ENCODE measurements at regions not wholly inside any gene's neighbourhood (a gene's known extent, or its start where the extent isn't known, plus 50 kb on each side); places are given as distances from the start of the nearest gene placed in this dataset.
"Not testable (repeated sequence)": the region's sequence is repeated elsewhere in the genome, so short reads cannot be mapped to it uniquely, and the experiment has no call there.

DNA sequence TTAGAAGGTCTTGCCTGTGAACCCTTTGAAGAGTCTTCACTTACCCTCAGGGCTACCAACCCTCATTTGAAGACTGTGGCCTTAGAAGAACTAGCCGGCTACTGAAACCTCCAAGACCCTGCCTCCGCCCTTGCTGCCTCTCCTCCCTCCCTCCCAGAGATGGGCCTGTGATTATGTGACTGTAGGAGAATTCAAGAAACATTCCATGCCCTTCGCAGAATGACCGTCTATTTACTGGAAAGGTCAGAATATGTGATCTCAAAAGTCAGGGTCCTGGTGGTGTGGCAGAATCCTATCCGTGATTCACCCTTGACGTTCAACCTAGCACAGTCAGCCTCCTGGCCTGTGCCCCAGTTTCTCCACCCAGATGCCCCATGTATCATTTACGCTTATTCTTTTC is 109.6 kb downstream of the CTNND1 start:
- Mint-ChIP-seq H3K36me3 (no peaks in the 10 kb centered on the region), H3K27ac (no peak overlapping the region), H3K9me3 (peaks cover 0 to 3% (median 0%) of the 10 kb centered on the region in 9 donors), H3K4me1 (peaks cover 8 to 18% (median 14%) of the 10 kb centered on the region in 4 donors), H3K27me3 (peaks cover 0 to 14% (median 2%) of the 10 kb centered on the region in 5 donors), H3K4me3 (no peak overlapping the region)
- DNase-seq (no peak), ATAC-seq (no peak)
- POLR2A ChIA-PET, result no interaction called here

DNA sequence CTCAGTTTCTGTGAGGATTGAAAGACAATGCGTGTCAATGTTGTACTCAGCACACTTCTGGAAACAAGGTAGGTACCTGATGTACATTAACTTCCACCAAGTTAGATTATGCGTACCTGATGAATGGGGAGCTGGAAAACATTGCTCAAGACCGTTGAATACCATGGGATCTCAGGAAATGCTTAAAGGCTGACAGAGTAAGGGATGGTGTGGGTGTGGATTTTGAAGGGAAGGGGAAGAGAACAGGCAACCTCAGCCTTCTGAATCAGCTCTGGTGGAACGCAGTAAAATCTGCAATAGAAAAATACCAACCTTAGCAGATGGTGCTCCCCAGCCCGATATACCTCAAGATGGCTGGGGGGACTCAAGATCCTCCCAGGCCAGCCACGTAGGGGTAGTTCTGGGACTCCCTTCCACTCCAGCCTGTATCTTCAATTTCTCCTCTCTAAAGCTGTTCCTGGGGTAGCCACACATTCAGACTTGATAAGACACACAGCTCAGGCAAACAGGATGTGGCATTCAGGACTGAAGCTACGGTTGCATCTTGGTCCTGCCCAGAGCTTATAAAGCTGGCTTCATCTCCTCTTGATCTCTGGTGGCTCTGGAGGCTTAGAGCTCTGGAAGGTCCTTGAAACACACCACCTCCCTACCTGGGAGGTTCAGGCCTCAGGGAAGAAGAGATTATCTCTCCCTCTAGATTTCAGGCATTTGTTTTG is 111.8 kb downstream of the CTNND1 start:
- peaks cover 0 to 14% (median 4%) of the 10 kb centered on the region in 5 donors for H3K27me3 Mint-ChIP-seq
- peak; percentile 53 to 67 for ATAC-seq
- POLR2A ChIA-PET, result no interaction called here
- H3K9me3 Mint-ChIP-seq, result no peaks in the 10 kb centered on the region
- peak overlapping the region in 6 of 10 donors; percentile 54 to 88 (median 74) for H3K27ac Mint-ChIP-seq
- no peak for DNase-seq
- H3K4me3 Mint-ChIP-seq, result peak overlapping the region in 2 of 10 donors; percentile 37
- H3K36me3 Mint-ChIP-seq, result no peaks in the 10 kb centered on the region
- H3K4me1 Mint-ChIP-seq, result peaks cover 8 to 18% (median 14%) of the 10 kb centered on the region in 4 donors

DNA sequence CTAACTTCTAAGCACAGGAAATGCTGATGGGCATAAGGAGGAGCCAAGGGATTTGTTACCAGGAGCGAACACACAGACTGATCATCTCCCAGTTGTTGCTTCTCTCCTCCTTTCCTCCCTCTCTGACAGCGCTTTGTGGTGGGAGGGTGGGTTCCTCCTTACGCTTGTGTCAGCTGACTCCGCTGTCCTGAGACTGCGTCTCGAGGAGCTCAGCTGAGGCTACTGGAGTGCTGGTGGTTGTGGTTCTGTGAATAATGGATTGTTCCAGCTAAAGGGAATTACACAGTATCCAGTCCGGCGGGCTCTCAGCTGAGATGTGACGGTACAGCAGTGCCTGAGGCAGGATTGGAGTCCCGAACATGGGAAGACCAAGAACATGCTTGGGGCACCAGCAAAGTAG is 113.4 kb downstream of the CTNND1 start:
- Mint-ChIP-seq H3K27me3 (peaks cover 0 to 15% (median 5%) of the 10 kb centered on the region in 5 donors), H3K27ac (no peak overlapping the region), H3K9me3 (no peaks in the 10 kb centered on the region), H3K4me1 (peaks cover 10 to 19% (median 14%) of the 10 kb centered on the region in 4 donors), H3K36me3 (no peaks in the 10 kb centered on the region), H3K4me3 (no peak overlapping the region)
- no peak for ATAC-seq
- no peak for DNase-seq
- POLR2A ChIA-PET, result interaction anchor here (0.6 kb wide), 1 partner anchor 120 kb away, joined by 4 read pairs; no protein-coding TSS in a partner anchor

DNA sequence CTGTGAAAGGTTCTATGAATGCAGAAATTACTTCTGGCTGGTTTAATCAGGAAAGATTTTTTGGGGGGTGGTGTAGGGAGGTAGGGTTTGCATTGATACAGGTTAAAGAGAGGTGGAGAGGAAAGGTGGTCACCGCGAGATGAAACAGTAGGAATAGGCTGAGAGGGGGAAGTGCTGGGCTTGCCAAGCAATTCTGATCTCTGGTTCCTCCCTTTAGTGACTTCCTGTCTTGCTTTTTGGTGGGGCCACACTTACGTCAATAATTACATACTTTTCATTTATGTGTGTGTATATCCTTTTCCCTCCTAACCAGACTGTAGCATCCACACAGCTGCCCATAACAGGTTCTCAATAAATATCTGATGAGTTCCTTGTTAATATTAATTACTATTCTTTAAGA is 120.0 kb downstream of the CTNND1 start:
- H3K4me1 Mint-ChIP-seq, result peaks cover 7 to 23% (median 18%) of the 10 kb centered on the region in 4 donors
- peaks cover 0 to 6% (median 3%) of the 10 kb centered on the region in 5 donors for H3K27me3 Mint-ChIP-seq
- DNase-seq (peak in 3 of 10 donors; percentile 6 to 32 (median 25)), ATAC-seq (peak; percentile 67 to 91)
- H3K36me3 Mint-ChIP-seq, result no peaks in the 10 kb centered on the region
- peak overlapping the region in 7 of 10 donors; percentile 4 to 43 (median 13) for H3K4me3 Mint-ChIP-seq
- POLR2A ChIA-PET, result no interaction called here
- H3K9me3 Mint-ChIP-seq, result no peaks in the 10 kb centered on the region
- H3K27ac Mint-ChIP-seq, result peak overlapping the region in 4 of 10 donors; percentile 7 to 78 (median 13)

DNA sequence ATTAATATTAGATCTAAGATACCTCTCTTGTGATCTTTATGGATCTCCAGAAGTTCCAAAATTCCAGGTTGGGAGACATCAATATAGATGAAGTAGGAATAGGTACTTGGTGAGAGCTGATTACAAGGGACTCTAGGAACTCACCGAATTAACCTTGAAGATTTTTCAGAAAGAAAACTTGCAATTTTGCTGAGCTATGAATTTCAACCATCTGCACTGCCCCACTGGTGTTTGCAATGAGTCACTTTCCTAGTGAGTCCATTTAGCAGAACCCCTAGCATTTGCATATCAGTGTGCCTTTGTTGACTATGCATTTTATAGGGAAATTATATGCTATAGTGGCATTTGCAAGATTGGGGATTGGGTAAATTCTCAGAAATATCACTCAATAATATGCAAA is 122.0 kb downstream of the CTNND1 start:
- DNase-seq, result no peak
- peaks cover 0 to 5% (median 2%) of the 10 kb centered on the region in 5 donors for H3K27me3 Mint-ChIP-seq
- POLR2A ChIA-PET, result no interaction called here
- ATAC-seq, result no peak
- H3K4me3 Mint-ChIP-seq, result no peak overlapping the region
- H3K4me1 Mint-ChIP-seq, result peaks cover 7 to 23% (median 18%) of the 10 kb centered on the region in 4 donors
- no peaks in the 10 kb centered on the region for H3K9me3 Mint-ChIP-seq
- no peak overlapping the region for H3K27ac Mint-ChIP-seq
- H3K36me3 Mint-ChIP-seq, result no peaks in the 10 kb centered on the region

DNA sequence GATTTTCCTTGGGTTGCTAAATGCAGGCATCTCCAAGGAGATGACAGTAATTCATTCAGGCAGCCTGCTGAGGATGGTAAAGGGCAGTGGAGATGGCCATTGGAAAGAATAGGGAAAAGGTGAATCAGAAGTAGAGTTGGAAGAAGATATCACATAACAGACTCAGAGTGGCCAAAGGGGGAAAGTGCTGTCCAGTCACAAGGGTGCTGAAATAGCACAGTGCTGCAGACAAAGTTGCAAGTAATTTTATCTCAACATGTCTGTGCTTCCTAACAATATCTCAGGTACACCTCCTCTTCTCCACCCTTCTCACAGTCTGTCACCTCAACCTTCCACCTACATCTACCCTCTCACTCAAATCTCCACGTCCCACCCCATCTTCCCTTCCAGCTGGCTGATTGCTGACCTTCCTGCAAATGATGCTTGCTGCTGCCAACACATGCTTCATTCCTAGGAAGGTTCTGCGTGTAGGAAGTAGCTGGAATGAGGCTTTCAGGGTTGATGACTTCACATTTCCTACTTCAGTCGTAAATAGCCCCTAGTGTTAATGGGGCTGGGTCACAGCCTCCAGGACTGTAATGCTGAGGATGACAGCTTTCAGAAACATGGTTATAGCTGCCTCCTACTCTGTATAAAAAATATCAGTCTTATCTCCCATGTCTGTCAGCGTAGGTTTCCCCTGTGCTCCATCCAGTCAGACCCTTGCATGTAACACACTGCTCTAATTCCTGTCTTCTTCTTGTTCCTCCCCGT is 123.9 kb downstream of the CTNND1 start:
- POLR2A ChIA-PET, result interaction anchor here (0.7 kb wide), 1 partner anchor 104 kb away, joined by 3 read pairs; no protein-coding TSS in a partner anchor

DNA sequence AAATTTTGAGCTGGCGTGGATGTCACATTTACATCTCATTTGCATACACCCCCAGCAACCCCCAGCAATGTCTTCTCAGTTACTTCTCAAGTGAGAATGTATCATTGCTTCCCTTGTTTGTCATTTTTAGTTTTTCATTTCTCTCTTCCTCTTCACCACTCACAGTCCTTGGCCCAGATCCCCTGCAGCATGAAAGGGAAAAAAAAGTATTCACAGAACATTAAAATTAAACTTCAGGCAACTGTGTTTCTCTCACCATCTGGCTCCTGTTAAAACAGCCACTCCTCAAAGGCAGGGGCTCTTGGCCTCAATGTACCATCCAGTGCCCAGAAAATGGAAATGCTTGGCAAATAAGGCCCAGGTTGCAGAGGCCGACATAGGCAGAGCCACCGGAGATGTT is 126.8 kb downstream of the CTNND1 start:
- Mint-ChIP-seq H3K27ac (no peak overlapping the region), H3K27me3 (peaks cover 0 to 3% (median 0%) of the 10 kb centered on the region in 5 donors), H3K4me3 (no peak overlapping the region), H3K4me1 (no peaks in the 10 kb centered on the region), H3K9me3 (no peaks in the 10 kb centered on the region), H3K36me3 (no peaks in the 10 kb centered on the region)
- no peak for DNase-seq
- POLR2A ChIA-PET, result no interaction called here
- ATAC-seq, result no peak

More for the DNA sequence above, 123.9 kb downstream of the CTNND1 start:
- H3K4me1 Mint-ChIP-seq, result peaks cover 5 to 19% (median 15%) of the 10 kb centered on the region in 4 donors
- no peak for ATAC-seq
- no peaks in the 10 kb centered on the region for H3K9me3 Mint-ChIP-seq
- peaks cover 0 to 2% (median 0%) of the 10 kb centered on the region in 5 donors for H3K27me3 Mint-ChIP-seq
- peak overlapping the region in 1 of 10 donors; percentile 85 for H3K27ac Mint-ChIP-seq
- no peaks in the 10 kb centered on the region for H3K36me3 Mint-ChIP-seq
- DNase-seq, result peak in 1 of 10 donors; percentile 13
- no peak overlapping the region for H3K4me3 Mint-ChIP-seq

DNA sequence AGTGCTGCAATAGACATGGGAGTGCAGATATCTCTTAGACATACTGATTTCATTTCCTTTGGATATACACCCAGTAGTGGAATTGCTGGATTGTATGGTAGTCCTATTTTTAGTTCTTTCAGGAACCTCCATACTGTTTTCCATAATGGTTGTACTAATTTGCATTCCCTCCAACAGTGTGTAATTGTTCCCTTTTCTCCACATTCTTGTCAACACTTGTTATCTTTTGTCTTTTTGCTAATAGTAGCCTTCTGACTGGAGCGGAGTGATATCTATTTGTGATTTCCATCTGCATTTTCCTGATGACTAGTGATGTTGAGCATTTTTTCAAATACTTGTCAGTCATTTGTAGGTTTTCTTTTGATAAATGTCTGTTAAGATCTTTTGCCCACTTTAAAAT is 128.9 kb downstream of the CTNND1 start:
- peaks cover 0 to 9% (median 4%) of the 10 kb centered on the region in 9 donors for H3K9me3 Mint-ChIP-seq
- no peaks in the 10 kb centered on the region for H3K36me3 Mint-ChIP-seq
- DNase-seq (no peak), ATAC-seq (no peak)
- POLR2A ChIA-PET, result no interaction called here
- H3K4me1 Mint-ChIP-seq, result no peaks in the 10 kb centered on the region
- H3K27me3 Mint-ChIP-seq, result peaks cover 0 to 9% (median 2%) of the 10 kb centered on the region in 5 donors
- no peak overlapping the region for H3K27ac Mint-ChIP-seq
- no peak overlapping the region for H3K4me3 Mint-ChIP-seq

DNA sequence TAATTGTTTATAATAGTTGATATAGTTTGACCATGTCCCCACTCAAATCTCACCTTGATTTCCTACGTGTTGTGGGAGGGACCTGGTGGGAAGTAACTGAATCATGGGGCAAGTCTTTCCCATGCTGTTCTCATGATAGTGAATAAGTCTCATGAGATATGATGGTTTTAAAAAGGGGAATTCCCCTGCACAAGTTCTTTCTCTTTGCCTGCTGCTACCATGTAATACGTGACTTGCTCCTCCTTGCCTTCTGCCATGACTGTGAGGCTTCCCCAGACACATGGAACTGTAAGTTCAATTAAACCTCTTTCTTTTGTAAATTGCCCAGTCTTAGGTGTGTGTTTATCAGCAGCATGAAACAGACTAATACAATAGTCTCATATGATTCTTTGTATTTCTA is 130.5 kb upstream of the OR9Q1 start:
- H3K9me3 Mint-ChIP-seq, result not testable (repeated sequence)

DNA sequence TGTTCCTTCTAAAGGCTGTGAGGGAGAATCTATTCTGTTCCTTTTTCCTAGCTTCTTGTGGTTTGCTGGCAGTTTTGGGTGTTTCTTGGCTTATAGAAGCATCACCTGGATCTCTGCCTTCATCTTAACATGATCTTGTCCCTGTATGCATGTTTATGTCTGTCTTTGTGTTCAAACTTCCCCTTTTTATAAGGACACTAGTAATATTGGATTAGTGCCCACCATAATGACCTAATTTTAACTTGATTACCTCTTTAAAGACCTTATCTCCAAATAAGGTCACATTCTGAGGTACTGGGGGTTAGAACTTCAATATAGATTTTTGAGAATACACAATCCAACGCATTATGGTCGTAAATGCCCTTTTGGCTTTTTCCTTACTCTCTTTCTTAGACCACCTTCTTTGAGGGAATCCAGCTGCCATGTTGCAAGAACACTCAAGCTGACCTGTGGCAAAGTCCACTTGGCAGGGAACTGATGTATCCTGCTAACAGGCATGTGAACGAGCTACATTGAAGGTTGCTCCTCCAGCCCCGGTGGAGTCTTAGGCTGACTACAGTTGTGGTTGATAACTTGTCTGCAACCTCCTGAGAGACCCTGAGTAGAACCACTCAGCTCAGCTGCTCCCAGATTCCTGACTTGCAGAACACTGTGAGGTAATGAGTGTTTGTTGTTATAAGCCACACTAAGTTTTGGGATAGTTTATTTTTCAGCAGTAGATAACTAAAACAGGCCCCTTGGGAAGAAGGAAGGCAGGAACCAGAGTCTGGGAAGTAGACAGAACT is 127.1 kb upstream of the OR9Q1 start:
- no peak for DNase-seq
- no peak overlapping the region for H3K27ac Mint-ChIP-seq
- peaks cover 0 to 7% (median 5%) of the 10 kb centered on the region in 3 donors for H3K36me3 Mint-ChIP-seq
- H3K4me1 Mint-ChIP-seq, result no peaks in the 10 kb centered on the region
- H3K4me3 Mint-ChIP-seq, result no peak overlapping the region
- peaks cover 0 to 9% (median 4%) of the 10 kb centered on the region in 9 donors for H3K9me3 Mint-ChIP-seq
- POLR2A ChIA-PET, result no interaction called here
- ATAC-seq, result no peak
- H3K27me3 Mint-ChIP-seq, result peaks cover 9 to 46% (median 20%) of the 10 kb centered on the region in 5 donors

More for the DNA sequence above, 130.5 kb upstream of the OR9Q1 start:
- ATAC-seq, H3K4me1 Mint-ChIP-seq, H3K36me3 Mint-ChIP-seq, POLR2A ChIA-PET, H3K4me3 Mint-ChIP-seq, DNase-seq: not testable (repeated sequence)
- Mint-ChIP-seq H3K27me3 (peaks cover 0 to 22% (median 10%) of the 10 kb centered on the region in 5 donors), H3K27ac (peak overlapping the region in 1 of 10 donors; percentile 38)

DNA sequence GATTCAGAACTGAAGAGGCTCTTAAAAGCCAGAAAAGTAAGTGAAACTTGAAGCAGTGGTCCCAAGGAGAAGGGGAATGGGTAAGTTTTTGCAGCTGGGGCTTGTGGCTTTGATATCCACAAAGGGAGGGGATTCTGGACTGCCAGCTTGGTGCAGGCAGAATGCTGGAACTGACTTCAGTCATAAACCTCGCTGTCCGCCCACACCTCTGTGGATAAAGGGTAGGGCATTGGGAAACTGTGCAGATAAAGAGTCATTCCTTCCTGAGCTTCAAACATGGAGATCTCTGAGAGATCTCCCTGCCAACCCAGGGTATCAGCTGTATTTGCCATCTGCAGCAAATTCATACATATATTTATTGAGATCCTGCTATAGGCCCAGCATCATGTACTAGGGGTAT is 124.3 kb upstream of the OR9Q1 start:
- H3K36me3 Mint-ChIP-seq, result peaks cover 0 to 7% (median 5%) of the 10 kb centered on the region in 3 donors
- no peak overlapping the region for H3K27ac Mint-ChIP-seq
- DNase-seq (no peak), ATAC-seq (no peak)
- H3K4me3 Mint-ChIP-seq, result no peak overlapping the region
- peaks cover 0 to 9% (median 3%) of the 10 kb centered on the region in 9 donors for H3K9me3 Mint-ChIP-seq
- H3K27me3 Mint-ChIP-seq, result peaks cover 9 to 46% (median 20%) of the 10 kb centered on the region in 5 donors
- POLR2A ChIA-PET, result no interaction called here
- H3K4me1 Mint-ChIP-seq, result peaks cover 5 to 10% (median 7%) of the 10 kb centered on the region in 4 donors

DNA sequence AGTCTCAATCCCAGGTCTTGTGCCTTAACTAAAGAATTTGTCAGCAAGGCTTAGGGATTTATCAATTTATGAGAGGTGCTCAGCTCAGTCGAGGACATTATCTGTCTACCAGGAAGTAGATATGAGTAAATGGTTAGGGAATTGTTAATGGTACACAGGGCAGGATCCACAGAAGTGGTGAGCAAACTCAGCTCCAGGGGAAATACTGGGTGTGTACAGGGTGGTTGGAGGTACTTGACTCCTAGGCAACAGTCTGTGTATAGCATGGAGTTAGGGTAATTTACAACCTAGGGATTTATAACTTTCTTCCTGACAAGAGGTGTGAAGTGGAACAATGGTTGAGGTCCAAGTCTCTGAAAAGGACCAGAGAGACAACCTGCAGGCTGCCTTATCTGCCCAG is 123.4 kb upstream of the OR9Q1 start:
- POLR2A ChIA-PET, result no interaction called here
- no peaks in the 10 kb centered on the region for H3K9me3 Mint-ChIP-seq

More for the DNA sequence above, 123.4 kb upstream of the OR9Q1 start:
- Mint-ChIP-seq H3K36me3 (peaks cover 0 to 7% (median 5%) of the 10 kb centered on the region in 3 donors), H3K4me3 (no peak overlapping the region), H3K27ac (no peak overlapping the region), H3K27me3 (peaks cover 9 to 38% (median 20%) of the 10 kb centered on the region in 5 donors), H3K4me1 (peaks cover 5 to 12% (median 9%) of the 10 kb centered on the region in 4 donors)
- ATAC-seq, result no peak
- no peak for DNase-seq

All from naive thymus-derived CD8-positive, alpha-beta T cell (primary cell).